IMR-90 (cell line): ENCODE measurements at regions not wholly inside any gene's neighbourhood (a gene's known extent, or its start where the extent isn't known, plus 50 kb on each side); places are given as distances from the start of the nearest gene placed in this dataset.
A peak's percentile ranks its signal among the peaks of the same experiment; 100 is the strongest.

Source experiments
- ATAC-seq: fragments of 200-7000 bp; cut with Tn5 transposase; 2 replicates; pipeline ENCODE4 v1.9.1; 2020; ENCODE audit warnings: low read depth, mild to moderate bottlenecking, moderate library complexity
- BruUV-seq: library from RNA; stranded (reverse); fragments of 400-500 nt; replicated peaks from 2 replicates; lab custom pipeline; 2021; lab: Mats Ljungman, UMichigan
- CTCF ChIA-PET: fragments of 300-600 bp; formaldehyde crosslinking; extraction: SDS; loops from one replicate; lab custom pipeline; 2021; ENCODE audit warnings: antibody characterized with exemption; lab: Yijun Ruan, JAX
- POLR2A ChIA-PET: fragments of 300-600 bp; sonication (Branson Sonifier 250); formaldehyde crosslinking; loops from one replicate; lab custom pipeline; 2022; ENCODE audit warnings: antibody characterized with exemption; ENCODE audit not compliant: unreplicated experiment; lab: Charles Lee
- DNase-seq: peaks from one replicate; pipeline ENCODE4 v3.0.0; 2013
- H2AFZ ChIP-seq: replicated peaks from 2 replicates; pipeline ENCODE3; 2013; ENCODE audit warnings: low read length, mild to moderate bottlenecking; ENCODE audit not compliant: poor library complexity
- H2AK5ac ChIP-seq: 2 replicates; pipeline ENCODE4 v1.6.1; 2013; ENCODE audit warnings: low read depth, low read length, inconsistent platforms
- H2AK9ac ChIP-seq: replicated peaks from 2 replicates; pipeline ENCODE3; 2013; ENCODE audit warnings: mild to moderate bottlenecking, low read depth, low read length, moderate library complexity; ENCODE audit not compliant: poor library complexity
- H2BK120ac ChIP-seq: 2 replicates; pipeline ENCODE4 v1.6.1; 2013; ENCODE audit warnings: low read depth, low read length, inconsistent platforms
- H2BK15ac ChIP-seq: 3 replicates; pipeline ENCODE4 v1.6.1; 2013; ENCODE audit warnings: low read depth, low read length, inconsistent platforms
- H2BK20ac ChIP-seq: 2 replicates; pipeline ENCODE4 v1.6.1; 2013; ENCODE audit warnings: low read depth, mild to moderate bottlenecking, inconsistent platforms, low read length, moderate library complexity
- H2BK5ac ChIP-seq: 2 replicates; pipeline ENCODE4 v1.6.1; 2013; ENCODE audit warnings: mild to moderate bottlenecking, low read depth, low read length, inconsistent platforms; ENCODE audit not compliant: poor library complexity, severe bottlenecking
- H3K14ac ChIP-seq: replicated peaks from 2 replicates; pipeline ENCODE4 v1.6.1; 2013; ENCODE audit warnings: low read depth, low read length, inconsistent platforms
- H3K18ac ChIP-seq: 2 replicates; pipeline ENCODE4 v1.6.1; 2013; ENCODE audit warnings: low read depth, low read length, control low read depth
- H3K23ac ChIP-seq: 2 replicates; pipeline ENCODE4 v1.6.1; 2013; ENCODE audit warnings: low read depth, low read length, inconsistent platforms
- H3K27ac ChIP-seq: 2 replicates; pipeline ENCODE4 v1.5.1; 2013; ENCODE audit warnings: mild to moderate bottlenecking, control low read depth, low read length; ENCODE audit not compliant: insufficient read depth
- H3K27me3 ChIP-seq: 2 replicates; pipeline ENCODE4 v1.6.1; 2013; ENCODE audit warnings: low read length; ENCODE audit not compliant: control insufficient read depth, insufficient read depth
- H3K36me3 ChIP-seq: 2 replicates; pipeline ENCODE4 v1.6.1; 2013; ENCODE audit warnings: low read length, mixed read lengths; ENCODE audit not compliant: control insufficient read depth, insufficient read depth
- H3K4ac ChIP-seq: 2 replicates; pipeline ENCODE4 v1.6.1; 2013; ENCODE audit warnings: low read depth, low read length, inconsistent platforms
- H3K4me1 ChIP-seq: 2 replicates; pipeline ENCODE4 v1.6.1; 2013; ENCODE audit warnings: low read length, mixed read lengths; ENCODE audit not compliant: control insufficient read depth, insufficient read depth
- H3K4me2 ChIP-seq: 2 replicates; pipeline ENCODE4 v1.6.1; 2013; ENCODE audit warnings: low read depth, mild to moderate bottlenecking, control low read depth, low read length, moderate library complexity
- H3K4me3 ChIP-seq: 2 replicates; pipeline ENCODE4 v1.5.1; 2013; ENCODE audit warnings: low read depth, mild to moderate bottlenecking, control low read depth, low read length, moderate library complexity; ENCODE audit not compliant: insufficient read depth
- H3K56ac ChIP-seq: 2 replicates; pipeline ENCODE4 v1.6.1; 2013; ENCODE audit warnings: low read length, inconsistent platforms; ENCODE audit not compliant: insufficient read depth; ENCODE audit errors: extremely low read depth
- H3K79me1 ChIP-seq, 2 experiments: 2 replicates each; pipeline ENCODE4 v1.6.1; 2013; ENCODE audit warnings: low read length in 2 of 2, inconsistent platforms in 1 of 2, low read depth in 1 of 2
- H3K9ac ChIP-seq: 2 replicates; pipeline ENCODE4 v1.6.1; 2013; ENCODE audit warnings: low read depth, low read length, control low read depth
- H3K9me1 ChIP-seq: 2 replicates; pipeline ENCODE4 v1.6.1; 2013; ENCODE audit warnings: low read length, inconsistent platforms; ENCODE audit not compliant: insufficient read depth
- H3K9me3 ChIP-seq: 2 replicates; pipeline ENCODE4 v1.6.1; 2013; ENCODE audit warnings: low read length; ENCODE audit not compliant: control insufficient read depth, insufficient read depth
- H4K20me1 ChIP-seq: 2 replicates; pipeline ENCODE4 v1.6.1; 2013; ENCODE audit warnings: low read length, inconsistent platforms; ENCODE audit not compliant: insufficient read depth
- H4K5ac ChIP-seq: 2 replicates; pipeline ENCODE4 v1.6.1; 2013; ENCODE audit warnings: mild to moderate bottlenecking, low read depth, low read length, control low read depth
- H4K8ac ChIP-seq, 2 experiments: 2 replicates each; pipeline ENCODE4 v1.6.1; 2013; ENCODE audit warnings: low read depth in 2 of 2, low read length in 2 of 2, control low read depth in 1 of 2, inconsistent platforms in 1 of 2
- H4K91ac ChIP-seq: 2 replicates; pipeline ENCODE4 v1.6.1; 2013; ENCODE audit warnings: low read depth, low read length, inconsistent platforms; ENCODE audit not compliant: insufficient read depth
- BHLHE40 ChIP-seq: fragments of 150-350 bp; IDR thresholded peaks from 2 replicates; pipeline ENCODE4 v1.6.1; 2016; ENCODE audit warnings: mild to moderate bottlenecking, low read depth, low read length
- CEBPB ChIP-seq: IDR thresholded peaks from 2 replicates; pipeline ENCODE4 v1.6.1; 2012; ENCODE audit warnings: low read depth, low read length, improper control_type of control experiment
- CTCF ChIP-seq: conservative IDR thresholded peaks from 2 replicates; pipeline ENCODE4 v1.5.1; 2012; ENCODE audit warnings: mild to moderate bottlenecking, low read depth, low read length, improper control_type of control experiment
- FOS ChIP-seq: fragments of 150-350 bp; IDR thresholded peaks from 2 replicates; pipeline ENCODE4 v1.6.1; 2016; ENCODE audit warnings: low read depth, low read length
- POLR2A ChIP-seq: IDR thresholded peaks from 2 replicates; pipeline ENCODE4 v1.6.1; 2012; ENCODE audit warnings: mild to moderate bottlenecking, low read depth, low read length
- RAD21 ChIP-seq: IDR thresholded peaks from 2 replicates; pipeline ENCODE4 v1.6.1; 2012; ENCODE audit warnings: low read length, improper control_type of control experiment
- RCOR1 ChIP-seq: IDR thresholded peaks from 2 replicates; pipeline ENCODE4 v1.6.1; 2012; ENCODE audit warnings: mild to moderate bottlenecking, low read length, improper control_type of control experiment; ENCODE audit not compliant: insufficient replicate concordance
- RFX5 ChIP-seq: IDR thresholded peaks from 2 replicates; pipeline ENCODE4 v1.8.0; 2012; ENCODE audit warnings: low read depth, mild to moderate bottlenecking, low read length, moderate library complexity
- SMC3 ChIP-seq: fragments of 150-350 bp; IDR thresholded peaks from 2 replicates; pipeline ENCODE4 v1.6.1; 2016; ENCODE audit warnings: low read depth, mild to moderate bottlenecking, antibody characterized with exemption, low read length, moderate library complexity
- WGBS, 2 experiments: methylation state at CpG; one replicate each; pipeline versions ENCODE4 v1.1.5 to v1.1.7; 2013; ENCODE audit warnings: missing lambda C conversion rate in 2 of 2; ENCODE audit not compliant: insufficient read length in 1 of 2; ENCODE audit errors: extremely low coverage in 2 of 2; 5-methylcytosine and 5-hydroxymethylcytosine counted together
- dilution Hi-C: fragments of 300-500 bp; cut with HindIII; formaldehyde crosslinking; loops from one replicate; pipeline ENCODE4 v1.14.3; 2018; ENCODE audit warnings: low sequenced_read_pairs; ENCODE audit not compliant: unreplicated experiment
- in situ Hi-C: fragments of 300-500 bp; cut with MboI; formaldehyde crosslinking; loops from 3 replicates; pipeline ENCODE4 v1.14.3; 2019; ENCODE audit warnings: low sequenced_read_pairs, inconsistent platforms, mixed read lengths
- intact Hi-C: fragments of 100-400 bp; cut with micrococcal nuclease; formaldehyde crosslinking; loops from 2 replicates; pipeline ENCODE4 v1.10.0; 2022

- Histone ChIP-seq H4K5ac (no peak overlapping the region), H2BK120ac (no peak overlapping the region), H2BK15ac (no peak overlapping the region), H3K27ac (no peak overlapping the region), H4K20me1 (no peaks in the 10 kb centered on the region), H3K79me1 (no peaks in the 10 kb centered on the region), H2BK5ac (no peak overlapping the region), H2AK9ac (no peak overlapping the region), H3K36me3 (no peaks in the 10 kb centered on the region), H3K23ac (no peak overlapping the region), H3K4me3 (peak overlapping the region; percentile 50), H3K4ac (no peak overlapping the region), H3K4me1 (no peaks in the 10 kb centered on the region), H3K14ac (no peak overlapping the region), H3K4me2 (peak overlapping the region; percentile 80), H2AK5ac (no peak overlapping the region), H3K9me3 (no peaks in the 10 kb centered on the region), H3K18ac (no peak overlapping the region), H2AFZ (peak overlapping the region; percentile 93), H3K9me1 (no peaks in the 10 kb centered on the region), H4K91ac (no peak overlapping the region), H3K9ac (no peak overlapping the region), H2BK20ac (no peak overlapping the region), H4K8ac (0 out of 4 replicates have a peak overlapping the region, but pooled peaks of 1 of the 2 experiments have one; percentile 20), H3K56ac (no peak overlapping the region), H3K27me3 (peaks cover 13% of the 10 kb centered on the region)
- ChIA-PET POLR2A (interaction anchor here (0.9 kb wide), 1 partner anchor 129 kb away, joined by 5 read pairs; no protein-coding TSS in a partner anchor), CTCF (interaction anchor here (0.6 to 2.3 kb wide), 20 partner anchors 13 to 481 kb away, joined by 3 to 12 read pairs (median 4); no protein-coding TSS in a partner anchor)
- in situ Hi-C loops (loop anchor here (10.0 to 25.0 kb wide), 2 partner anchors 396 to 579 kb away; partner anchors contain the start of gene TMEM267), intact Hi-C loops (loop anchor here (1.0 to 2.0 kb wide), 2 partner anchors 42 to 132 kb away; partner anchors contain the start of gene ANXA2R), dilution Hi-C loops (no loop called here)
- DNase-seq = peak; percentile 85
- ATAC-seq = peak; percentile 96
- TF ChIP-seq BHLHE40 = no peak
- TF ChIP-seq POLR2A = no peak
- TF ChIP-seq RCOR1 = no peak
- peak; percentile 78 for TF ChIP-seq SMC3
- peak; percentile 83 for TF ChIP-seq CTCF
- TF ChIP-seq CEBPB = no peak
- no peak for TF ChIP-seq FOS
- TF ChIP-seq RAD21 = peak; percentile 78
- no peak for TF ChIP-seq RFX5
- WGBS, 2 experiments = 2% methylated on average over 6 of the region's 30 CpGs; no CpG with 5 or more reads in 1 of the 2 experiments
- no TSS peak for BruUV-seq
These were observed 97.1 kb upstream of the SELENOP start for GRCh38 chr5:42908509-42909488.
